CD4-positive, alpha-beta T cell treated with Interleukin-4 for 1 hour (primary cell): ENCODE measurements at regions not wholly inside any gene's neighbourhood (a gene's known extent, or its start where the extent isn't known, plus 50 kb on each side); places are given as distances from the start of the nearest gene placed in this dataset.

ENCODE experiments used
- DNase-seq, 2 donors: peaks; one replicate each; pipeline ENCODE4 v3.0.0-alpha.2; 2020 to 2022

DNA sequence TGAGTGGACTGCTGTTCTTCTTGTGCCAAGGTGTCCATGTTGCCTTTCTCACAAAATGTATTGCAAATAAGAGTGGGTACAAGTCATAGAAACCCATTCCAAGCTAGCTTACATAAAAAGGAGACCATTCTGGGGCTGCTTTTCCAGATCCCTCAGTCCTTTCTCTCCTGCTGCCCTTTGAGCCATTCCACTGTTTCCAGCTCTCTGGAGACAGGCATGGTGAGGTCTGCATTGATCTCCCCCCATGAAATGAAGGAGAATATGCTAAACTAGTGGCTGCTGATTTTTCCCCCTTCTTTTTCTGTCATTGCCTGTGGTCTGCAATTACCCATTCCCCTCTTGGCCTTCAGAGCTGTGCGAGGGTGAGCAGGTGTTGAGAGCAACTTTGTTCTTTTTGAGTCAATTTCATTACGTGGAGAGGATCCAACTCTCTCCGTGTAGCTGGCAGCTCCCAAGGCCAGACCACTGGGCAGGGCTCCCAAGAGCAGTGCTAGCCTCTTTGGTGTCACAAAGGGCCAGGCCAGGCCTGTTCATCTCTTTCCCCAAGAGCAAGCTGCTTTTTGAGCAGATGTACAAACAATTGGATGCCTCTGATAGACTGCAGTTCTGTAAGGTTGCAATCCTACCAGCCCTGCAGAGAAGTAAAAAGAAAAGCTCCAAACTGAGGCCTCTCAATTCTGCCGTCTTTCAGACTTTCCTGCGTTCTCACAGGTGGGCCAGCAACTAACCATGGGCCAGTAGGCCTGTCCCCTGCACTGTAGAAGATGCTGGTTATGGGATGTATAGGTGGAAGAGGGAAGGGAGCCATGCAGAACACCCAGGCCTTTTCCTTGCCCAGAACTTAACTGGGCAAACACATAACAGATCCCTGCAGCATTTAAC lies 96.1 kb upstream of the ARMC2 start:
- no peak for DNase-seq

DNA sequence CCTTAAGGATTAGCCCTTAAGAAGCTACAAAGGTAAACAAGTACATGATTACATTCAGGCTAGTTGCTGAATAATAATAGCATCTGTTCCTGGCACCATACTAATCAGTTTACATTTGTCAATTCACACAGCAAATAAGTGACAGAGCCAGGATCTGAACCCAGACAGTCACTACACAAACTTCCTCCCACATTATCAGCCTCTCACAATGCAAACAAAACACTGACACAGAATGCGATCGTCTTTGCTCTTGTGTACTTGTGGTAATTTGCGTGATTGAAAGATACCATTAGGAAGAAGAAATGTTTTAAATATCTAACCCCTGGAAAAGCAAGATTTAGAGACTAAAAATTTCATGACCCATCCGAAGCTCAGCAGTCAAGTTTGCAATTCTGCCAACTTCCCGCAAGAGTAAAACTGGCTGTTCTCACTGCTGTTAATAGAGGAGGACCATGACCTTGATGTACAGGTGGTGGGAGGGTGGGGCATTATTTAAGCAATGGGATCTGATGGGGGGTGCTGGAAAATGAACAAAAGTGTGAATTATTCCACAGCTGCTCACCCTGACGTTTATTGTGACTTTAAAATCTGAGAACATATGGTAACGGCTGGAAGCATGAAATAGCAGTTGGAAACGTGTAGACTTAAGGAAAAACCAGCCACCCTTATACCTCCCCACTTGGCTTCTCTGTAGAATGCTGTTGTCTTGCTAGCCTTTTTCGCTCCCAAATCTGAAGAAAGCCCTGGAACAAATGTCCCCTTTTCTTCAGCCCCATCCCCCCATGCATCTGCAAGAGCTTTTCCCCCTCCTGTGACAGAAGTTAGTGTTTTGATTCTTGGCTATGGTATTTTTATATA lies 95.3 kb upstream of the ARMC2 start:
- no peak for DNase-seq

DNA sequence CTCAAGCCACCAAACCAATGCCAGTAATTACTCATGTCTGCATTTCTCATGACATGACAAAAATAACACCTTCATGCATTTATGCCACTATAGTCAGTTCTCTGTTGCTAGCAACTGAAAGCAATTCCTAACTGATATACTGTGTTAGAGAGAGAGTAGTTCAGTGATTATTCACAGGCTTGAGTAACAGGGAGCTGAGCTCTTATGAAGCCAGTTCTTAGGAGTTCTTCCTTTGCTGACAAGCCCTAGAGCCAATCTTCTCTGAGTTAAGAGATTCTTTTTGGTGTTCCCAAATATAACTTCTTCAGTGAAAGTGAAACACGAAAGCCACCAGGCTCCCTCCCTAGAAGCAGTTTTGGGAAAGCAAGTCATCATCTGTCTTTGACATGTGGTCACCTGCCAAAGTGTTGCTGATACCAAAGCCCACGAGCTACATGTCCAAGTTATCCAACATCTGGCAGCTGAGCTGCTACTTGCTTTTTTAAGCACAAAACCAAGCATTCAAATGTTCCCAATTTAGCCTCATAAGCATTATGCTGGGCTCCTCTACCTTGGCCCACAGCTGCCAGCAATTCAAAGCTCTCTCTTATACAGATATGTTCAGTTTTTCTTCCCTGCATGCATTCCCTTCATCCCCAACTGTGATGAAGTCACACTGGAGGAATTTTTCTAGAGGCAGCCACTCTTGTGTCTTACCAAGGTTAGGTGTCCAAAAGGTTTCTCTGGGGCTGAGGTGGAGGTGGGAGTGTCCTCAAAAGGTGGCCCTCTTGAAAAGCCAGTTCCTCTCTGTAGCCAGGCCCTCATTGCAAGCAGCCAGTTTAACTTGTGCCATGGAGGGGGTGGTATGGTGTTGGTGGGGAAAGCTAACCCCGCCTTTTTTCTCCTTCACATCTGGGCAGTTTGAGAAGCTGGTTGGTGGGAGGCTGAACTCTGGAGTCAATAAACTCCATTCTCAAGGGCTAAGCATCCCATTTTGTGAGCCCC lies 92.7 kb upstream of the ARMC2 start:
- no peak for DNase-seq

DNA sequence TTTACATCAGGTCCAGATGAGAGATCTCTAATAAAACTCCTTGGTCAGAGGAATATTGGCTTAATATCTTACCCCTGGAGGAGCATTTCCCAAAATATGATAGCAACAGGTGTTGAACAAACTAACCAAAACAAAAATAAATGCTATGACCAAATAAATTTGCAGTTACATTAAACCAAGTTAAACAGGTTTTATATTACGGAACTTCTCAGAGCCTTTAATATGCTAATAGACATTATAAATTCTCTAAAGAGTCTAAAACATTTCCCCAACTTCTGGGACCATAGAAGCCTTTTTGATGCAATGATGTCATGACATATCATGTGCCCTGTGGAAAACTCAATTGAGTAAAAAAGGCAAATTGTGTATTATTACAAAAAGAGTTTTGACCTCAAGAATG lies 90.9 kb upstream of the ARMC2 start:
- DNase-seq: no peak

DNA sequence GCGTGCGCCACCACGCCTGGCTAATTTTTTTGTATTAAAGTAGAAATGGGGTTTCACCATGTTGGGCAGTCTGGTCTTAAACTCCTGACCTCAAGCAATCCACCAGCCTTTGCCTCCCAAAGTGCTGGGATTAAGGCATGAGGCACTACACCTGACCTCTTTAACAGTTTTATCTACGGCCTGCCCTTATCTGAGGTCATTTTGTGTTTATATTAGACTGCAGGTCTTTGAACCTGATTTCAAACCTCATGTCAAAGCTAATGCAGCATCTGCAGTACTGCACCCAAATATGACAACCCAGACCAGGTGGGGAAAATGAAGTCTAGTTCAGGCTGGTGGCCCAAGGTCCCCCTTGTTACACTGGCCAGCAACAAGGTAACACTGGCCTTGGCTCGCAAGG lies 89.3 kb upstream of the ARMC2 start:
- DNase-seq: no peak

DNA sequence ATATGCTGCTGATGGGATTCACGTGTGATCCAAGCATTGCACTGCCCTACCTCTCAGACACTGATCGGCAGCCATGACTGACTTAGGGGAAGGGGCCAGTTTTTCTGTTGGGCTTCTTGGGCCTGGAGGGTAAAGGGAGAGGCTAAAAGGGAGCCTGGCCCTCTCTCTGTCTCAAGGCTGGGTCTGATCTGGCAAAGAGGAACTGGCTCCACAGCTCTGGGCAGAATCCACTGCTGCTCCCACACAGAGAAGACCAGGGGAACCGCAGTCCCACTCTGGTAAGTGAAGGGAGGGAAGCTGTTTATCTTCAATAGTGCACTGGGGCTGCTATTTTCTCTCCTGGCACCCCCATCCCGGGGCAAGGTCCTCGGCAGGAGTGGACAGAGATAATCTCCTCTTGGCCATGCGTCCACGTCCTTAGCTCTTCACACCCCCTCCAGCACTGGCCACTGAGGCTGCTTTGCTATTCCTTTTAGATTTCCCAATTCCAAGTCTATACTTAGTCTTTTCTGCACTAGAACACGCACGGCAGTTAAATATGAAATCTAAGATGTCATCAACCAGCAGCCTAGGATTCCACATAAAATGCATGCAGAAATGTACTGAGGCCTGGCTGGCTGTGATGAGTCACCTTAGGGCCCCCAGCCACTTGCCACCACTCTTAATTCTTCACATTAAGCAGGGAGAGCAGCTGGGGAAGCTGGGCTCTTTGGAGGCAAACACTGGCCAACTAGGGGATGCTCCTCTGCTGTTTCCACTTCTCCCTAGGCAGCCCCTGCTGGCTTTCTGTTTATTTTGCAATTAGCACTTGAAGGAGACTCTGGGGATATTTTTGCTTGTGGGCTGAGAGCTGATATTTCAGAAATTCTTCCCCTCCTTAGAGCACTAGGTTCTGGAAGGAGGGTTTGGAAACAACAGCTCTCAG lies 87.8 kb upstream of the ARMC2 start:
- no peak for DNase-seq

DNA sequence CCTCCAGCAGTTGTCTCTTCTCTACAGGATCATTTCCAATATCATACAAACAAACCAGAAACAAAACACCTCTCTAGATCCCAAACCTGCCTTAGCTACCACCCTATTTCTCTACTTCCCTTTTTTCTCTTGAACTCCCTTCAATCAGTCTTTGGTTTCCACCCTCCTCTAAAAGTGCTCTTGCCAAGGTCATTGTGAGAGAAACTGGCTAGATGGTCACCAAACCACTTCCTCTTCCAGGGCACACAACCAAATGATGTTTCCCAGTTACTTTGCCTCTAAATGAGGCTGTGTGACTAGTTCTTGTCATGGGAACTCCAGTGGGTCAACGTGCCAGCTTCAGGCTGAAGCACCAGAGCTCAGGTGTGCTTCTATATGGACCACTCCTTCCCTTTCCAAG lies 85.8 kb upstream of the ARMC2 start:
- no peak for DNase-seq

DNA sequence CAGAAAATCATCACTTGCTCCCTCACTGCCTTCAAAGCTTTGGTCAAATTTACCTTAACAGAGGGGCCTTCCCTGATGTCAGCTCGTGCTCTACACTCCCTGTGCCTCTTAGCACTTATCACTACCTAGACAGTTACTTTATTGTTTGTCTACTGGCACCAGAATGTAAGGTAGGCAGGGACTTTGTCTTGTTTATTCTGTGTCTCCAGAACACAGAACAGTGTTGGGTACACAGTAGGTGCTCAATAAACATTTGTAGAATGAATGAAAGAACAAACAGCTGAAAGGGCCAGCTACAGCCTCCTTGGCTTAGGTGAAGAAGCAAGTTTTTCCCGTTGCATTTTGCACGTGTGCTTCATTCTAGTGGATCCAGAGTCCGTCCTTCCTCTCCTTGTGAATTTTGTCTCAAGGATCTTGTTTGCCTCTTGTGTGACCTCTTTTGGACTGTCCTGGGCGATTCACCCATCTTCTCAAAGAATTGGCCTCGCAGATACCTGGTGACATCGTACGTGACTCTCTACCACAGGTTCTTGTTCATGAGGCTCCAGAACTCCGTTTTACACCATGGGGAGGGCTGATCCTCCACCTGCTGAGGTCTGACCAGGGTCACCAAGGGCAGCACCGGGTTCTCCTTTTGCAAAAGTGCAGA lies 84.2 kb upstream of the ARMC2 start:
- DNase-seq: no peak

DNA sequence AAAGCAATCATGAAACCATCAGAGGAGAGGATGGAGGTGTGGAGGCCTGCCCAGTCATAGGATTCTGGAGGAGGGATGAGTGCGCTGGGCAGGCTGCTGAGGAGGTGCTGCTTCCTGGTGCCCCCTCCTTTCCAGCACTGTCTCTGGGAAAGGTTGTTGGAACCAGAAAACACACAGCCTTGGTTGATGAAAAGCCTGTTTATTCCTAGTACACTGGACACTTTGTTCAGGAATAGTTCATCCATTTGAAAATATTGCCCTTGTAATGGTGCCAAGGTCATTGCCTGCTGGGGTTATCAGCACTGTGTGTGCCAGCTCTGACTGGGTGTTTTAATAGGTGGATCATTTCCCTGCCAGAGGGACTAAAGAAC lies 83.7 kb upstream of the ARMC2 start:
- no peak for DNase-seq

DNA sequence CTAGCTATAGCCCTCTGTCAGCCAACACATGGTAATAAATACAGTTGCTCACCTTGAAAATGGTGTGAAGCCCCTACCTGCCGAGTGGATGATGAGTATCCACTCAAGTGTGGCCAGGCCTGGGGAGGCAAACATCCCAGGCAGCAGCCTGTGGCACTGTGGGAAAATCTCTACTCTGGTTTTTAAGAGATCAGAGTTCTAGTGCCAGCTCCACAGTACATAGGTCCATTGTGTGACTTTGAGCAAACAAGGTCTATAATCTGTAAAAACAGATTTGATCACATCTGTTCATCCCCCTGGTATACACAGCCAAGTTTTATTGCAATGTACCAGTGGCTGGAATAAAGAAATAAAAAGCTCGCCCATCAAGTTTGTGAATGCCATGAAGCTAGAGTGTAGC lies 82.7 kb upstream of the ARMC2 start:
- DNase-seq: no peak

DNA sequence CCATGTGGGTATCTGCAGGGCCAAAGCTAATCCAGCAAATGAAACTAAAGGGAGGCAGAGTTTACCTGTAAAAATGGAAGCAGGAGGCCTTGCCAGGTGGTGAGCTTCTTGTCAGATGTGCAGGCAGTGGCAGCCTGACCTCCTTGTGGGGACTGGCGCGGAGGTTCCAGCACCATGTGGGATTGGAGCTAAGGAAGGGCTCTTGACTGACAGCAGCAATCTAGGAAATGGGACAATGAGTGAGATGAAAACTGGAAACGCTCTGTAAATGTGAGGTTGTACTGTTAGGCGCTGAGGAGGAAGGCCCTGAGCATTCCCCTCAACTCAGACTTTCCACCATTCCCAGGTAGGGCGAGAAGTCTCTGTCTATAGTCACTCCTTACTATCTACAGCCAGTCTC lies 81.8 kb upstream of the ARMC2 start:
- no peak for DNase-seq

DNA sequence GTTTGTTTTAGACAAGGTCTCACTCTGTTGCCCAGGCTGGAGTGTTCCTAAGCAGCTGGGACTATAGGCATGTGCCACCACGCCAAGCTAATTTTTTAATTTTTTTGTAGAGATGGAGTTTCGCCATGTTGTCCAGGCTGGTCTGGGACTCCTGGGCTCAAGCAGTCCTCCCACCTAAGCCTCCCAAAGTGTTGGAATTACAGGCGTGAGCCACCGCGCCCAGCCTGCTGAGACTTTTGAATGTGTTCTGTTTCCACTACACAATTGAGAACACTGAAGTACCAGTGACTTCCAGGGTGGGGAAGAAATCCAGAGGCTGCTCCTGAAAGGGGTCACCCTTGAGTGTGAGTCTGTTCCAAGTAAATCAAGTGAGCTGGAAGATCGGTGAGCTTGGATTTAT lies 81.3 kb upstream of the ARMC2 start:
- no peak for DNase-seq

DNA sequence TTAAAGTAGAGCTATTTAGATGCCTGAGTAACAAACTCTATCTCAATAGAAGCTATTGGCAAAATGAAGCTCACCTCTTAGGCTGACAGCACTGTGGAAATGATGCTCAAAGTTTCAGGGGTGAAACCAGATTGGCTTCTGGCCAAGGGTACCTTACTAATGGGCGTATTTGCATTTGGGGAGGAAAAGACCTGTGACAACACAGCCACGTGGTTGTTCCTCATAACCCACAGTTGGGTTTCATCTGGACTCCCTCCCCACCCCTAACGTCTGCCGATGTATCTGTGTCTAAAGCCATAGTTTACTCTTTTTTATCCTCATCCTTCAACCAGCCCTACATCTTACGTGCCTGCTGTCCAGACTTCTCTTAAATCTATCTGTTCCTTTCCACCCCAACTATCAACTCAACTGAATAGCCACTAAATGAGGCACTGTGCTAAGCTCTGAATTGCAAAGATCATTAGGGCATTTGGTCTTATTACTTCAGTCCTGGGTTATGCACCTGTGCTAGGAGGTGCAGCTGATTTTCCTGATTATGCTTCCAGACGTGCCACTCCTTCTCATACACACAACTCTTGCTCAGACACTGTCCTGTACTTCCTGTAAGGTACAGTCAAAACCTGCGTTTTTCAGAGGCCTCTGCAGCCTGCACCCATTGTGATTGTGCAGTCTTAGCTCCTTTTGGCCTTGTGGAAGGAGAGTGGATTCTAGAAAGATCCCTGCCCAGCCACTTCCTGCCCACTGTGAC lies 80.6 kb upstream of the ARMC2 start:
- no peak for DNase-seq

DNA sequence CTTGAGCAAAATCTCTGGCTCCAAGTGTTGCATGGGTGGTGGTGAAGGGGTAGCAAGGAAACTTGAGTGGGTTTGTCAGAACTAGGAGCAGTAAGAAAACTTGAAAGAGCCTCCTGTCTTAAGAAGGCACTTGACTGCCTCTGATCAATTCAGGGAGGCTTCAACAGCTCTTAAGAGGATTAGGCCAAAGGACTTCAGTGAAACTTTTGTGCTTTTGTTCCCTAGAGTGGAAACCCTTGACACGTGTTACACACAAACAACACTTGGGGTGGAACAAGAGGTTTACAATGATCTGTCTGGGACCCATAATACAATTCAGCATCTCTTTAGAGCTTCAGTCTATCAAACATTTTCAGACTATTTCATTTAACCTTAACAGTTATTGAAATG lies 80.1 kb upstream of the ARMC2 start:
- no peak for DNase-seq

DNA sequence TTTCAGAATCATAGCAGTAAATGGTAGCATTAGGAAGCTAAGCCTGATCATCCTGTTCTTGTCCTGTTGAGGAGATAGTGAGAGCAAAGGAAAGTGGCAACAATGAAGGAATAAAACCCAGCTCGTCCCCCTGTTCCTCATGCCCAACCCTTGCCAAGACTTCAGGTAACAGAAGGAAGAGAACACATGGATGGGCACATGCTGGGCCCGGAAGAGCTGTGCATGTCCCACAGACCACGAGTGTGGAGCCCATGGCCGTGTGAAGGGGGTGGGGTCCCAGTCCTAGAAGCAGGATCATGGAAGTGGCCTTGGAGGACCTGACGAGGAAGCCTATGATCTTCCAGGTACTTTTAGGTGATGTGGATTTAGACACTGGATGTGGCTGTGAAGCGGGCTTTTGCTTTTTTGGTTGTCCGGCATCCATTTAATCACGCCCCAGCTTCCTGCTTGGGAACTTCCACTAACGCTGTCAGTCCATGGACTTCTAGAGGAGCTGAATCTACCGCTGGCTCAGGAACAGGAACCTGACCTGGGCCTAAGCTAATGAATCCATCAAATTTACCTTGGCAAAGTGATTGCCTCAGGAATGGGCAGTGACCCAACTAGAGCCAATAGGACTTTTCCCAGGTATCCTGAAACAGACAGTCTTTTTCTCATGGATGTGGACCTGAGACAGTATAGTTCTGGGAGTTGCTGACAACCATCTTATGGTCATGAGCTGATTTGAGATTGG lies 79.3 kb upstream of the ARMC2 start:
- DNase-seq: no peak

DNA sequence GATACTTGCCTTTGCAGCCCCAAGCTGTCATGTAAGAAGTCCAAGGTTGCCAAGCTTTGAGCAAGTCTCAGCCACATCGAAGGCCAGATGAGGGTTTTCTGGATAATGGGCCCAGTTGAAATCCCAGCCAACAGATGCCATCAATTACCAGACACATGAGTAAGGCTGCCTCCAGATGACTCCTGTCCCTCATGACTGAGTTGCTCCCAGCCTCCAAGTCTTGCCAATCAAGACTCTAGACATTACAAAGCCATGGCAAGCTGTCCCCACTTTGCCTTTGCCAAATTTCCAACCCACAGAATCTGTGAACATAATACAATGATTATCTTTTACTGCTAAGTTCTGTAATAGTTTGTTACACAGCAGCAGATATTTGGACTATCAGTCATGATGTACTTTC lies 76.8 kb upstream of the ARMC2 start:
- DNase-seq: no peak

DNA sequence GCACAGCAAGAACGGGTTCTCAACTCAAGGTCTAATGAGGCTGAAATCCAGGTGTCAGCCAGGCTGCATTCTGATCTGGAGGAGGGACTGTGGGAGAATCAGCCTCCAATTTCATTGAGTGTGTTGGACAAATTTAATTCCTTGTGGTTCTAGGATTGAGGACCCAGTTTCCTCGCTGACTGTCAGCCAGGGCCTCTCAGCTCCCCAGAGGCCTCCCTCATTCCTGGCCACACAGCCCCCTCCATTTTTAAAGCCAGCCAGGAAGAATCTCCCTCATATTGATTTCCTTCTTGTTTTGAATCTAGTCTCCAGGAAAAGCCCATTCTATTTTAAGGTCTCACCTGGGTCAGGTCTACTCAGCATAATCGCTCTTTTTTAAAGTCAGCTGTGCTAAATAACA lies 73.7 kb upstream of the ARMC2 start:
- no peak for DNase-seq

DNA sequence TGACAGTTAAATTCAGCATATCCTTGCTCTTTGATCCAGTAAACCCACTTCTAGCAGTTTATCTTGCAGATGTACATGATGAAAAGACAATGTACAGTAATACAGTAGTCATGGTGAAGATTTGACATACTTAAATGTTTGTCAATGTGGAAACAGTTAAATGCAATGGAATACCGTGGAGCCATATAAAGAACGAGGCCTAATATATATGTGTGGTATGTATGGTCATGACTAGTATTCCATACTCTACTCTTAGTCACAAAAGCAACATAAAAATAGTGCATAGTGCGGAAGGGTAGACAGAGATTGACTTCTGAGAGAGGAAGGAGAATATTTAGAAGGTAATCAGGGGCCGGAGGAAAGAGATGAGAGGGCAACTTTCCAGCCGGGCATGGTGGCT lies 70.7 kb upstream of the ARMC2 start:
- DNase-seq: no peak

DNA sequence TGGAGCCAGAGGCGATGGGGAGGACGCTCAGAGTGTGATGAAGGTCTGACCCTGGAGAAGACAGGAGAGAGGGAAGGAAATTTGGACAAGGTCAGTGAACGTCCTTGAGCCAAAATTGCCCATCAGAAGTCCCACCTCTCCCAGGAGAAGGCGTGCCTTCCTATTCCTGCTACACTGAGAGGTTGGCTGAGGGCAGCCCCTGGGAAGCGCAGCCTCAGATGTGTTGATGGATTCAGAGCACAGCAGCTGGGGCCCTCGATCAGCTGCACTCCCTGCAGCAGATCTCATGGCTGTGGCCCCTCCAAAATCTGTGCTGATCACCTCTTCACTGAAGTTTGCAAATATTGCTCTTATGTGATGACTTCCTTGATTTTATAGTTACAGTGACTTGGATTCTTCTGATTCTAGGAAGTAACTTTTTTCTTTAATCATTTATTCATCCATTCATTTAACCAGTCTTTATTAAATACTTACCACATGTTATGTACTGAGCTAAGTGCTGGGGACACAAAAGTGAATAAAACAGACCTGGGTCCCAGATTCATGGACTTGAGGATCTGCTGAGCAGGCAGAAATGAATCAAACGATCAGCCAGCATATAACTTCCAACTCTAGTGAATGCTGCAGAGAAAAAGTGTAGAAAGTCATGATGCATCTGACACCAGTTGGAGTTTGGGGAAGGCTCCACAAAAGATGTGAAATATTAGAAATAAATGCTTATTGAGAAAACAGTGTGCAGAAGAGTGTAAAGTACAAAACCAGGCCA lies 69.6 kb upstream of the ARMC2 start:
- no peak for DNase-seq
